Mesendoderm (in vitro differentiated cells): ENCODE measurements at regions not wholly inside any gene's neighbourhood (a gene's known extent, or its start where the extent isn't known, plus 50 kb on each side); places are given as distances from the start of the nearest gene placed in this dataset.
"Not testable (repeated sequence)": the region's sequence is repeated elsewhere in the genome, so short reads cannot be mapped to it uniquely, and the experiment has no call there.

Experiments used
- DNase-seq: peaks from one replicate; pipeline ENCODE4 v3.0.0; 2013
- H2AK5ac ChIP-seq: 2 replicates; pipeline ENCODE4 v1.6.1; 2013; ENCODE audit warnings: low read length, inconsistent platforms
- H2BK120ac ChIP-seq: 2 replicates; pipeline ENCODE4 v1.6.1; 2013; ENCODE audit warnings: low read depth, mild to moderate bottlenecking, low read length, moderate library complexity, mixed read lengths
- H2BK15ac ChIP-seq: replicated peaks from 2 replicates; pipeline ENCODE4 v1.6.1; 2013; ENCODE audit warnings: low read depth, mild to moderate bottlenecking, moderate library complexity
- H2BK5ac ChIP-seq: 2 replicates; pipeline ENCODE4 v1.6.1; 2013; ENCODE audit warnings: low read length, inconsistent platforms
- H3K18ac ChIP-seq: 2 replicates; pipeline ENCODE4 v1.6.1; 2013; ENCODE audit warnings: mild to moderate bottlenecking, low read length, mixed read lengths
- H3K23ac ChIP-seq: one replicate; pipeline ENCODE4 v1.6.1; 2013; ENCODE audit warnings: low read length
- H3K27ac ChIP-seq: 2 replicates; pipeline ENCODE4 v1.5.1; 2013; ENCODE audit warnings: low read depth, mild to moderate bottlenecking, inconsistent platforms, low read length, moderate library complexity
- H3K27me3 ChIP-seq: 2 replicates; pipeline ENCODE4 v1.6.1; 2013; ENCODE audit warnings: low read length, control low read depth, mild to moderate bottlenecking, inconsistent platforms; ENCODE audit not compliant: insufficient read depth, poor library complexity
- H3K36me3 ChIP-seq: 2 replicates; pipeline ENCODE4 v1.6.1; 2013; ENCODE audit warnings: low read length, inconsistent platforms; ENCODE audit not compliant: control insufficient read depth, insufficient read depth
- H3K4ac ChIP-seq: one replicate; pipeline ENCODE4 v1.6.1; 2013; ENCODE audit warnings: low read depth, mild to moderate bottlenecking, low read length, moderate library complexity
- H3K4me1 ChIP-seq: 2 replicates; pipeline ENCODE4 v1.6.1; 2013; ENCODE audit warnings: low read depth, low read length, inconsistent platforms; ENCODE audit not compliant: control insufficient read depth
- H3K4me2 ChIP-seq: 2 replicates; pipeline ENCODE4 v1.6.1; 2013; ENCODE audit warnings: low read length
- H3K4me3 ChIP-seq: 2 replicates; pipeline ENCODE4 v1.5.1; 2013; ENCODE audit warnings: mild to moderate bottlenecking, low read length
- H3K56ac ChIP-seq: one replicate; pipeline ENCODE4 v1.6.1; 2013; ENCODE audit warnings: low read length
- H3K79me1 ChIP-seq: 2 replicates; pipeline ENCODE4 v1.6.1; 2013; ENCODE audit warnings: low read length, inconsistent platforms
- H3K79me2 ChIP-seq: 2 replicates; pipeline ENCODE4 v1.6.1; 2013; ENCODE audit warnings: mild to moderate bottlenecking, low read length; ENCODE audit not compliant: control insufficient read depth, insufficient read depth
- H3K9ac ChIP-seq: 2 replicates; pipeline ENCODE4 v1.6.1; 2013; ENCODE audit warnings: low read length, inconsistent platforms
- H4K5ac ChIP-seq: one replicate; pipeline ENCODE4 v1.6.1; 2013; ENCODE audit warnings: low read length
- H4K8ac ChIP-seq: one replicate; pipeline ENCODE4 v1.6.1; 2013; ENCODE audit warnings: low read depth, mild to moderate bottlenecking, control low read depth, low read length, moderate library complexity
- WGBS: extraction: QIAGEN DNeasy Blood & Tissue Kit; methylation state at CpG from one replicate; pipeline ENCODE4 v1.1.7; 2013; ENCODE audit warnings: low lambda C conversion rate, missing lambda C conversion rate; ENCODE audit not compliant: insufficient coverage; ENCODE audit errors: extremely low coverage; 5-methylcytosine and 5-hydroxymethylcytosine counted together

DNA sequence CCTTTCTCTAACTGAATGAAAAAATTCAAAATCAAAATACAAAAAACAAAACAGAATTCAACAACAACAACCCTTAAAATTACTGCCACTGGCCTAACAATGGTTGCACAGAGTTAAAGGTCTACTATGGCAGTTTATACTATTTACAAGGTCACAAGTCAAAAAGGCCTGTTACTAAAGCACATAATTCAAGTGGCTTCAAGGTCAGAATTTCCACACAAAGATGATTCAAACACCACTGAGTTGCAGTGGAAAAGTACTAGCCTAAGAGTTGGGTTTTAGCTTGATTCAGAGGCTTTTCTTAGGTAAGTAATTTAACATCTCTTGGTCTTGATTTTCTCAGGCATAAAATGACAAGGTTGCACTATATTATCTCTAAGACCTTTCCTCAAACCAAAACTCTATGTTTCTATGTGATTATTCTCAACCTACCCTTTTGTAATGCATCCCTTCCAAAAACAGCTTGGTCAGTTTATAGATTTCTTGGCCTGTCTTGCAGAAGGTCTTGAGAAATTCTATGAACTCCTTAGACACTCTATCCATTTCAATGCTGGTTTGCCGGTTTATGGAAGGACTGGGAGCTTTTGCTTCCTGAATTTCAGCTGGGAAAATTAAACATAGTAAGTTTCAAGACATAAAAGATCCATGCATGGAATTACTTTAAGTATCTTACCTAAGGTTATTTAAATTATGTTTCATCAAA, 189.8 kb upstream of the KCTD7 start:
- H3K18ac ChIP-seq, H3K36me3 ChIP-seq, H3K79me1 ChIP-seq, H3K23ac ChIP-seq, H3K79me2 ChIP-seq, DNase-seq, H3K4ac ChIP-seq, H4K5ac ChIP-seq, H3K27me3 ChIP-seq, H2AK5ac ChIP-seq, H3K9ac ChIP-seq, H2BK15ac ChIP-seq, H3K4me2 ChIP-seq, H3K27ac ChIP-seq, H2BK120ac ChIP-seq, H4K8ac ChIP-seq, H2BK5ac ChIP-seq, H3K4me1 ChIP-seq, H3K4me3 ChIP-seq, H3K56ac ChIP-seq: not testable (repeated sequence)
- WGBS, result no CpG with 5 or more reads among the region's 1 CpG

- Histone ChIP-seq H3K27ac (no peak overlapping the region), H3K79me1 (no peaks in the 10 kb centered on the region), H3K4me3 (no peak overlapping the region), H3K18ac (no peak overlapping the region), H2BK120ac (no peak overlapping the region), H3K4me2 (no peak overlapping the region), H2BK15ac (no peak overlapping the region), H3K23ac (no peak overlapping the region), H2AK5ac (no peak overlapping the region), H3K56ac (no peak overlapping the region), H4K5ac (no peak overlapping the region), H3K36me3 (no peaks in the 10 kb centered on the region), H4K8ac (no peak overlapping the region), H3K9ac (no peak overlapping the region), H3K27me3 (no peaks in the 10 kb centered on the region), H3K4me1 (no peaks in the 10 kb centered on the region), H2BK5ac (no peak overlapping the region), H3K4ac (no peak overlapping the region), H3K79me2 (no peaks in the 10 kb centered on the region)
- DNase-seq, result no peak
- WGBS, result no CpG with 5 or more reads among the region's 4 CpGs
Measured at GRCh38 chr7:66442385-66442784, 186.3 kb upstream of the KCTD7 start.

DNA sequence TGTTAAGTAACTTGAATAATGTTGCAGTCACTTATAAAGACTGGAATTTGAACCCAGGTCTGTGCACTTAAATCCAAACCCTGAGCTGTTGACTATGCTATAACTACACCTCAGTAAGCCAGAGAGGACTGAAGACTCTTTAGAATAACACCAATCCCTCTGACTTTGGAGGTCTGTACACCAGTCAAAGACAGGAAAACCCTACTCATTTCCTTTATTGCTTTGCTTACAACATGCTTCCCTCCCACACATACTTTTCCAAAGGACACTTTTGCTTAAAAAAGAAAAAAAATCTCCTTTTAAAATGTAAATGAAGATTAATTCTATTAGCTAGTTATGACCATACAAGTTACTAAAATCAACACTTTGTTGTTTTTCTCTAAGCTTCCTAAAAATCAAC, 184.7 kb upstream of the KCTD7 start:
- no peak overlapping the region for H3K23ac ChIP-seq
- H3K4me1 ChIP-seq, result no peaks in the 10 kb centered on the region
- no peaks in the 10 kb centered on the region for H3K36me3 ChIP-seq
- H4K8ac ChIP-seq, result no peak overlapping the region
- H2BK5ac ChIP-seq, result no peak overlapping the region
- H3K4me3 ChIP-seq, result no peak overlapping the region
- no peak overlapping the region for H3K4ac ChIP-seq
- H4K5ac ChIP-seq, result no peak overlapping the region
- H3K27ac ChIP-seq, result no peak overlapping the region
- no peak overlapping the region for H2BK120ac ChIP-seq
- H3K79me1 ChIP-seq, result no peaks in the 10 kb centered on the region
- no peaks in the 10 kb centered on the region for H3K27me3 ChIP-seq
- H2AK5ac ChIP-seq, result no peak overlapping the region
- no peak overlapping the region for H3K9ac ChIP-seq
- no peak overlapping the region for H3K18ac ChIP-seq
- H3K79me2 ChIP-seq, result no peaks in the 10 kb centered on the region
- DNase-seq, result no peak
- H2BK15ac ChIP-seq, result no peak overlapping the region
- no peak overlapping the region for H3K4me2 ChIP-seq
- H3K56ac ChIP-seq, result no peak overlapping the region

DNA sequence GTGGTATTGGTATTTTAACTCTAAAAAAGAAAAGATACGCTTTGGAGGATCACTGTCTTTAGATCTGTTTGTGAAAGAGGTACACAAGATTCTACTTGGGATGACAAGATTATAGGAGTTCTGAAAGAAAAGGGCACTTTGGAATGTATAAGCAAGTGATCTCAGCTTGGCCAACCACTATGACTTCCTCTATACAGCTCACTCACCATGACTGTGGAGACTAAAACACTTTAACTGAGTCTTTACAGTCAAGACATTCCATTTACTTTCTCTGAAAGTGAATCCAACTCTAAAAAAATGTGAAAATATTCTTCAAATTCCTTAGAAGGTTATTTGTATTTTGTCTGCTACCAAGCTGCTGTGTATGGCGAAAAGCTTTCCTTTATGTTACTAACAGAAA, 181.7 kb upstream of the KCTD7 start:
- H3K4ac ChIP-seq, H3K4me3 ChIP-seq, H3K23ac ChIP-seq, H3K79me2 ChIP-seq, DNase-seq, H3K4me2 ChIP-seq, H3K9ac ChIP-seq, H3K18ac ChIP-seq, H3K56ac ChIP-seq, H3K79me1 ChIP-seq, H2BK5ac ChIP-seq, H3K27me3 ChIP-seq, H3K36me3 ChIP-seq, H2AK5ac ChIP-seq, H4K8ac ChIP-seq, H3K4me1 ChIP-seq, H4K5ac ChIP-seq, H3K27ac ChIP-seq, H2BK15ac ChIP-seq, H2BK120ac ChIP-seq: not testable (repeated sequence)
- WGBS, result no CpG with 5 or more reads among the region's 2 CpGs

- WGBS, result no CpG with 5 or more reads among the region's 2 CpGs
- not testable (repeated sequence) for H2BK15ac ChIP-seq, H4K5ac ChIP-seq, H3K18ac ChIP-seq, H3K4me2 ChIP-seq, H2AK5ac ChIP-seq, H2BK5ac ChIP-seq, DNase-seq, H2BK120ac ChIP-seq, H3K23ac ChIP-seq, H4K8ac ChIP-seq, H3K79me2 ChIP-seq, H3K27ac ChIP-seq, H3K79me1 ChIP-seq, H3K36me3 ChIP-seq, H3K4ac ChIP-seq, H3K27me3 ChIP-seq, H3K56ac ChIP-seq, H3K4me1 ChIP-seq, H3K9ac ChIP-seq, H3K4me3 ChIP-seq
Measured at GRCh38 chr7:66450814-66451213, 177.9 kb upstream of the KCTD7 start.

DNA sequence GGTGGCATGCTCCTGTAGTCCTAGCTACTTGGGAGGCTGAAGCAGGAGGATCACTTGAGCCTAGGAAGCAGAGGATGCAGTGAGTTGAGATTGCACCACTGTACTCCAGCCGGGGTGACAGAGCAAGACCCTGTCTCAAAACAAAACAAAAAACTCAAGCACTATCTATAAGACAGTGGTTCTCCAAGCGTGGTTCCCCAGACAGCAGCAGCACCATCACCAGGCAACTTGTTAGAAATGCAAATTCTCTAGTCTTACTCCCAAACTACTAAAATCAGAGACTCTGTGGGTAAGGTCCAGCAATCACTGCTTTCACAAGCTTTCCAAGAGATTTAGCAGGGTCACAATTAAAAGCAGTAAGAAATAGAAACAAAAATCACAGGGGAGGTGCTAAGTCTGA, 177.0 kb upstream of the KCTD7 start:
- H3K79me1 ChIP-seq, H3K9ac ChIP-seq, H3K4me1 ChIP-seq, H3K36me3 ChIP-seq, H3K27ac ChIP-seq, H3K79me2 ChIP-seq, H3K56ac ChIP-seq, H3K18ac ChIP-seq, H4K5ac ChIP-seq, H3K4me2 ChIP-seq, H2BK5ac ChIP-seq, H2BK120ac ChIP-seq, H3K4ac ChIP-seq, DNase-seq, H2BK15ac ChIP-seq, H3K23ac ChIP-seq, H2AK5ac ChIP-seq, H3K27me3 ChIP-seq, H3K4me3 ChIP-seq, H4K8ac ChIP-seq: not testable (repeated sequence)
- no CpG with 5 or more reads among the region's 2 CpGs for WGBS
